ENCODE measurements at regions not wholly inside any gene's neighbourhood (a gene's known extent, or its start where the extent isn't known, plus 50 kb on each side); places are given as distances from the start of the nearest gene placed in this dataset.

DNA sequence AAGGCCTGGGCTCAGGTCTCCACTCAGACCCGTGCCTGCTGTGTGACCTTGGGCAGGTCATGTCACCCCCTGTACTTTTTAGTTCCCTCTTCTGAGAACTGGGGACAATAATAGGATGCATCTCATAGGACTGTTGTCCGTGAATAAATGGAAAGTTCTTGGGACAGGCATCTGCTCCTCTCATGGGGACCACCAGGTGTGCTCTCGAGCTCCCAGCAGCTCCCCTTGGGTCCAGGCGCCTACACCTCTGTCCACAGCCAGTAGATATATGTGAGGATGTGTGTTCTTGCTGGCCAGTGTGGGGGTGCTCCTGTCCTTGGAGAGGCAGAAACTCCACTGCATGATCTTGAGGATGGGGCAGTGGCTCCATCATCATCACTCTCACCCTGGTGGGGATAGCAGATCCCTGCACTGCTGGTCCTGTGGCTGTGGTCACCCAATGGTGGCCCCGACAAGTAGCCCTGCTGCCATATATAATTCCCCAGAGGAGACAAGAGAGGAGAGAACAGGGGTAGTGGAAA lies 257.6 kb upstream of the TLE3 start:
- TF ChIP-seq MAX (IDR thresholded peaks at IDR 0.05): no peak
- no peak for TF ChIP-seq EGR1 (IDR thresholded peaks at IDR 0.05)
- TF ChIP-seq CREB1 (IDR thresholded peaks at IDR 0.05; ENCODE audit: low read depth): no peak
- TF ChIP-seq TAF1 (IDR thresholded peaks at IDR 0.05; ENCODE audit: low read depth): no peak
- TF ChIP-seq EP300 (IDR thresholded peaks at IDR 0.05; ENCODE audit: borderline replicate concordance): no peak

Data from Ishikawa (cell line).